Epithelial cell of proximal tubule (primary cell): ENCODE measurements at regions not wholly inside any gene's neighbourhood (a gene's known extent, or its start where the extent isn't known, plus 50 kb on each side); places are given as distances from the start of the nearest gene placed in this dataset.

Experiments used
- DNase-seq: peaks from one replicate; pipeline ENCODE4 v3.0.0-alpha.2; 2011; ENCODE audit warnings: low read depth
- H3K4me3 ChIP-seq: 2 replicates; pipeline ENCODE4 v1.5.1; 2011; ENCODE audit warnings: low read depth, mild to moderate bottlenecking, low read length
- TF ChIP-seq, protein P1 (sequence below): conservative IDR thresholded peaks from 2 replicates; pipeline ENCODE4 v1.5.1; 2012; ENCODE audit warnings: low read depth, mild to moderate bottlenecking, low read length

GRCh38 chr11:134830312-134830711 lies 418.3 kb upstream of the B3GAT1 start:
- no peak overlapping the region for H3K4me3 ChIP-seq
- no peak for DNase-seq
- TF ChIP-seq, protein P1, sequence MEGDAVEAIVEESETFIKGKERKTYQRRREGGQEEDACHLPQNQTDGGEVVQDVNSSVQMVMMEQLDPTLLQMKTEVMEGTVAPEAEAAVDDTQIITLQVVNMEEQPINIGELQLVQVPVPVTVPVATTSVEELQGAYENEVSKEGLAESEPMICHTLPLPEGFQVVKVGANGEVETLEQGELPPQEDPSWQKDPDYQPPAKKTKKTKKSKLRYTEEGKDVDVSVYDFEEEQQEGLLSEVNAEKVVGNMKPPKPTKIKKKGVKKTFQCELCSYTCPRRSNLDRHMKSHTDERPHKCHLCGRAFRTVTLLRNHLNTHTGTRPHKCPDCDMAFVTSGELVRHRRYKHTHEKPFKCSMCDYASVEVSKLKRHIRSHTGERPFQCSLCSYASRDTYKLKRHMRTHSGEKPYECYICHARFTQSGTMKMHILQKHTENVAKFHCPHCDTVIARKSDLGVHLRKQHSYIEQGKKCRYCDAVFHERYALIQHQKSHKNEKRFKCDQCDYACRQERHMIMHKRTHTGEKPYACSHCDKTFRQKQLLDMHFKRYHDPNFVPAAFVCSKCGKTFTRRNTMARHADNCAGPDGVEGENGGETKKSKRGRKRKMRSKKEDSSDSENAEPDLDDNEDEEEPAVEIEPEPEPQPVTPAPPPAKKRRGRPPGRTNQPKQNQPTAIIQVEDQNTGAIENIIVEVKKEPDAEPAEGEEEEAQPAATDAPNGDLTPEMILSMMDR = no peak

DNA sequence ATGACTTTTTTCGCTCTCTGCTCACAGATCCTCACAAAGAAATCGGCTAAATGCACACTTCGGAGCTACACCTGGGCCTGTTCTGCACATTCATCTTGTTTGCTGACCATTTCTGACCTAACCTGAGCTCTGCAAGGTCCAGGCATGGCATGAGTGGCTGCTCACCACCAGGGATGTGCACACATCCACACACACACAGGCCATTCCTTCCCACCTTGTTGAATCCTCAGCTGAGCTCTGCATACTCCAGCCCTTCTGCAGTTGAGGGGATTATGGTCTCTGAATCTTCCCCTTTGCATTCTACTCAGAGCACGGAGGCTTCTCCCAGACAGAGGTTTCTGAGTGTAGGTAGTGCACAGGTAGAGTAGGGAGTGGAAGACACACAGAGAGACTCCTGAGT lies 411.9 kb upstream of the B3GAT1 start:
- no peak for DNase-seq
- no peak overlapping the region for H3K4me3 ChIP-seq
- TF ChIP-seq, protein P1 = no peak

GRCh38 chr11:134822897-134823296 lies 410.9 kb upstream of the B3GAT1 start:
- TF ChIP-seq, protein P1 = no peak
- DNase-seq = no peak
- H3K4me3 ChIP-seq = no peak overlapping the region

GRCh38 chr11:134821422-134821821 lies 409.4 kb upstream of the B3GAT1 start:
- TF ChIP-seq, protein P1 = no peak
- H3K4me3 ChIP-seq = no peak overlapping the region
- DNase-seq = no peak

DNA sequence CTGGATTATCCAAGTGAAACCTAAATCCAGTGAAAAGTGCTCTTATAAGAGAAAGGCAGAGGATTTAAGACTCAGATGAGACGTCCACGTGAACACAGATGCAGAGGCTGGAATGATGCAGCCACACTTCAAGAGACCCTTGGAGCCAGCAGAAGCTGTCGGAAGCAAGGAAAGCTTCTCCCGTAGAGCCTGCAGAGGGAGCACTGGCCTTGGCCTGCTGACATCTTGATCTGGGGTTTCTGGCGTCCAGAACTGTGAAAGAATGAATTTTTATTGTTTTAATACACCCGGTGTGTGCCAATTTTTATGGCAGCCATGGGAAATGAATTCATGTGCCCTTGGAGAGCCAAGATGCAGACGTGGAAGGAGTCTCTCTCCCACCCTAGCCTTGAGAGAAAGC lies 407.0 kb upstream of the B3GAT1 start:
- H3K4me3 ChIP-seq = no peak overlapping the region
- no peak for DNase-seq
- TF ChIP-seq, protein P1 = no peak

DNA sequence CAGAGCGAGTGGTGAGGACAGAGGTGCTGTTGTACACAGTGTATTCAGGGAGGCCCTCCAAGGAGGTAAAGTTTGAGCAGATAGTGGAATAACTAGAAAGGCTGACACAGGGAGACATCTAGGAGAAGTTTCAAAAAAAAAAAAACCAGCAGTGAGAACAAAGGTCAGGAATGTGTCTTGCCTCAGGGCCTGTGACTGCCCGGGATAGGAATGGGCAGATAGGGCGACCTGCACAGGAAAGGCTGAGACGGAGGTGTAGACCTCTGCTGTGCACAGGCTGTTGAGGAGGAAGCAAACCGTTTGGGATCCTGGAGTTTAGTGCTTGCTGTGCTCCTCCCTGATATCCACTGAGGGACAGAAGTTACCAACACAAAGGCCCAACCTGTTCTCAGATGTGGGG lies 406.5 kb upstream of the B3GAT1 start:
- H3K4me3 ChIP-seq = no peak overlapping the region
- TF ChIP-seq, protein P1 = no peak
- DNase-seq = no peak

- no peak for DNase-seq
- TF ChIP-seq, protein P1 = no peak
- H3K4me3 ChIP-seq = no peak overlapping the region
These were observed 403.4 kb upstream of the B3GAT1 start for GRCh38 chr11:134815404-134815803.
